GM18520 (cell line): ENCODE measurements at regions not wholly inside any gene's neighbourhood (a gene's known extent, or its start where the extent isn't known, plus 50 kb on each side); places are given as distances from the start of the nearest gene placed in this dataset.

ENCODE experiments used
- ATAC-seq: cut with Tn5 transposase; IDR thresholded peaks from one replicate; pipeline ENCODE4 v1.9.1; 2021; ENCODE audit not compliant: unreplicated experiment

DNA sequence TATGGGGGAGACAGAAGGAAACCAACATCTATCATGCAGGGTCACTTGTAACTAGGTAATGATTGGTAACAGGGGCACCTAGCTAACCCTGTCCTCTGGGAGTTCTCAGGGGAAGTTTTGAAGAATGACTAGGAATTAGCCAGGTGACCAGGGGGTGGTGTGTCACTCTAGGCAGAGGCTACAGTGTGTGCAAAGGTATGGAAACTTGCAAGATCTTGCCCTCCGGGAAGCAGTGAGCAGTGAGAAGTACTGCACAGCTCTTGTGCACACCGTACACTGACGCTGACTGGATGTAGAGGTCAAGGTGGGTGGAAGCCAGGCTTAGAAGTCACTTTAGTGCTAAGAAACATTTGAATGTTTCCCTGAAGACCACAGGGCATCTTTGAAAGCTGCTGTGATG, 62.9 kb upstream of the LMO4 start:
- no peak for ATAC-seq

DNA sequence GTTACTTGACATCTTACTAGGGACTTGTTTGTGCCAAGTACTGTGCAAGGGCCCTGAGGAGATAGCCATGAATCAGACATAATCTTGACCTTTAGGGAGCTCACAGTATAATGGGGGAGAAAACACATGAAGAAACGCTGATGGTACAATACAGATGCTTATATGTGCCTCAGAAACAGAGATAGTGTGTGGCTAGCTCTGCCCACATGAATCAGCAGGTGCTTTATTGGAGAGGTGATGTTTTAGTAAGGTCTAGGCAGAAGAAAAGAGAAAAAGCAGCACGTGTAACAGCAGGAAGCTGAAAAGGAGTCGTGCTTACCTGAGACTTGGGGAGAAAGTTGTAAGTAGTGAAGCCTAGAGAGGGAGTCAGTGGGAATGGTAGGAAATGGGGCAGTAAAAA, 60.6 kb upstream of the LMO4 start:
- ATAC-seq: no peak

DNA sequence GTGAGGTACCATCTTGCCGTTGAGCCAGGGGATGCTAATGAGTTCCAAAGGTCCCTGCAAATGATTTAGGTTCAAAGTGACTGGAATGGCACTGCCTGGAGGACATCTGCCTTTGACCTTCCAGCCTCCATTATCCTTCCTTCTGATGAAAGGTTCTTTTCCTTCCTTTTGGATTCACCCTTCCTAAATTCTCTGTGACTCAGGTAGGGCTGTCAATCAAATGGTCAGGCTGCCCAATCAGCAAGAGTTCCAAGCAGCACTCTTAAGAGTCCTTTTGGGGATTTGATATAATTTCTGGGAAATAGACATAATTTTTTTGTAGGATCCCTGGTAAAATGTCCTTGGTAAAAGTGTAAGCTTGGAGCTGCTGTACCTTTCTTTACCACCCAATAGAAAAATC, 58.8 kb upstream of the LMO4 start:
- no peak for ATAC-seq

DNA sequence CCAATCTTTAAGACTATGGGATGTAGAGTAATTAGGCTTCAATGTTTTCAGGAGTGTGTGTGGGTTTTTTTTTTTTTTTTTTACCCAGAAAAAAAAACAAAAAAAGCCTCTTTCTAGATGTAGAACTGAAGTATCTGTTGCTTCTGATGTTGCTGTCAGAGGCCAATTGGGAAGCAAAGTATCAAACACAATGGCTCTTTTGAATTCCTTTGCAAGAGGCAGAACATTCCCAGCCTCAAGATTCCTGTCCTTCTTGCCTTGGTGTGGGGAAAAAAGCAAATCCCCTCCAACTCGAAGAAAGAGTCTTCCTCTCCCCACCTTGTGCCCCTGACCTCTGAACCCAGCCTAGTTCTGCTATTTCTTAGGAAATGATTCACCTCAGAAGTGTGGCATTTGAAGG, 55.4 kb upstream of the LMO4 start:
- ATAC-seq: no peak

DNA sequence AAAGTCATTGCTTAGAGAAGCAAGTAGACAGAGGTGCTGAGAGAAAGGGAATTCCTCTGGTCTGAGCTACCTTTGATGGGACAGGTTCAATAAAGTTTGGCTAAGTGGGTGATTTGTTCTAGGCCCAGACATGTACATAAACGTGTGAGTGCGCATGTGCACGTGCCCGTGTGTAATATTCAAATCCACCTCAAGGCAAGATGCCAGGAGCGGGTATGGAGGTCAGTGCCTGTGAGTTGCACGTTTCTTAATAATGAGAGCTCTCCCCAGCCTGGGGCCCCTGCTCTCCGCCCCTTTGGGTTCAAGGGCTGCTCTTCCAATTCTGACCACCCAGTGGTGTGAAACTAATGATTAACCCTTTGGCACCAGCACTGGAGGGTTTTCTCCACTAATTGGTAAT, 53.8 kb upstream of the LMO4 start:
- ATAC-seq: no peak

DNA sequence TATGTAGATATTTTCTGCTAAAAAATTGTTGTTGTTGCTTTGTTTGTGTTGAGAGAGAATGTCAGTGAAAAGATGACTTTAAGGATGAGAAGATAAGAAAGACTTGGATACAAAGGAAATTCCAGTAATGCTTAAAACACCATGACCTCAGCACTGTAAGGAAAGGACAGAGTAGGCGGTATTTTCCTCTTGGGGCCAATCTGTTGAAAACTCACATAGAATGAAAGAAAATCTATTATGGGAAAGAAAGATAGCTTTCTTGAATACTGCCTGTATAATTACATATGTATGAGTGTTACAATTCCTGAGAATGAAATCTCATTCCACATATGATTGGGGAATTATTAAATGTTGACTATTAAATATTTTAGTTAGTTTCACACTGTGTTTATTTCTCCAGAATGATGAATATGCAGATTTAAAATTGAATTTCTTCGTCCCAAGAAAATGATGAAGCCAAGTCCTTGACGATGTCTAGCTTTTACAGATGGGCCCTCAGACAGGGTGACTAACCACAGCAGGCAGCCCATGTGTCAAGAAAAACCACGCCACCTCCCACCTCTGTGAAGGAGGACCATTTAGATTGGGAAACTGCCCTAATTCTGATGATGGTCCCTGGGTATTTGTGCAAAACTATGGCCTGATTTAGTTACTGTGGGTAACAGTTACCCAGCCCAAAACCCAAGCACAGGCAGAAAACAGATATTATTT, 49.7 kb upstream of the LMO4 start:
- no peak for ATAC-seq
